GM18517 (cell line): ENCODE measurements at regions not wholly inside any gene's neighbourhood (a gene's known extent, or its start where the extent isn't known, plus 50 kb on each side); places are given as distances from the start of the nearest gene placed in this dataset.

Source experiments
- ATAC-seq: cut with Tn5 transposase; IDR thresholded peaks from one replicate; pipeline ENCODE4 v1.9.1; 2021; ENCODE audit warnings: mild to moderate bottlenecking, moderate library complexity; ENCODE audit not compliant: unreplicated experiment

DNA sequence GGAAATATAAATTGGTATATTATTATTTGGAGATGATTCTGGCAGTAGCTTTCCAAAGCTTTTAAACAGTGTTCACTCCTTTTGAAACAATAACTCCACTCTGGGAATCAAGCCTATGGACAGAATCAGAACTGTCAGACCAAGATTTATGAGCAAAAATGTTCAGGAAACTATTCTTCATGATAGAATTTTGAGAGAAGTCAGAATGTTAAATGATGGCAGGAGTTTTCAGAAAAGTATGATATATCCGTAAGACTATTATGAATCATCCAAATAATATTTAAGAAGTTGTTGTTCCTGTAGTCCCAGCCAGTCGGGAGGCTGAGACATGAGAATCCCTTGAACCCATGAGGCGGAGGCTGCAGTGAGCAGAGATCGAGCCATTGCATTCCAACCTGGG, 50.5 kb upstream of the ADGRG2 start:
- no peak for ATAC-seq

DNA sequence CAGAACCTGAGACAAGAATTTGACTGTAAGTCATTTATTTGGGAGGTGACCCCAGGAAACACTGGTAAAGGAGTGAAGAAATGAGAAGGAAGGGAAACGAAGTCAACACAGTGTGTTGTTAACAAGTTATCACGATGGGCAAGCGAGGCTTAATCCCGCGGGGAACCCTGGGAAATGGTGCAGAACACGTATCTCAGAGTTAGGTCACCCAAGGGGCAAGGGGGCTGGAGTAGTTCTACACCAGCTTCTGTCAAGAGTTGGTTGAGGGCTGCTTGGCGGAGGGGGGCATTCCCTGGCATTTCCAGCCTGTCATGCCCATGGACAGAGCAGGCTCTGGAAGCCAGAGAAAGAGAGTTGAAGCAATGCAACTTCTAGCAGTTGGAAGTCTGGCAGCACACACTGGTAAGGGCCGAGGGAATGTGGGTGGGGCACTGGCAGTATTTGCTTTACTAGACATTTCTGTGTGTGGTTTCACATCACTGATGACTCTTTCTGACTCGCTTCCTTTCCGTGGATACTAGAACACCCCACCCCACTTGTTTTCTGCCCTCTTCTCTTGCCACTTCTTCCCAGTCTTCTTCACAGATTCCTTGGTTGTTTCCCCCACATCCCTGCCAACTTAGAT, 52.2 kb upstream of the ADGRG2 start:
- ATAC-seq = no peak

DNA sequence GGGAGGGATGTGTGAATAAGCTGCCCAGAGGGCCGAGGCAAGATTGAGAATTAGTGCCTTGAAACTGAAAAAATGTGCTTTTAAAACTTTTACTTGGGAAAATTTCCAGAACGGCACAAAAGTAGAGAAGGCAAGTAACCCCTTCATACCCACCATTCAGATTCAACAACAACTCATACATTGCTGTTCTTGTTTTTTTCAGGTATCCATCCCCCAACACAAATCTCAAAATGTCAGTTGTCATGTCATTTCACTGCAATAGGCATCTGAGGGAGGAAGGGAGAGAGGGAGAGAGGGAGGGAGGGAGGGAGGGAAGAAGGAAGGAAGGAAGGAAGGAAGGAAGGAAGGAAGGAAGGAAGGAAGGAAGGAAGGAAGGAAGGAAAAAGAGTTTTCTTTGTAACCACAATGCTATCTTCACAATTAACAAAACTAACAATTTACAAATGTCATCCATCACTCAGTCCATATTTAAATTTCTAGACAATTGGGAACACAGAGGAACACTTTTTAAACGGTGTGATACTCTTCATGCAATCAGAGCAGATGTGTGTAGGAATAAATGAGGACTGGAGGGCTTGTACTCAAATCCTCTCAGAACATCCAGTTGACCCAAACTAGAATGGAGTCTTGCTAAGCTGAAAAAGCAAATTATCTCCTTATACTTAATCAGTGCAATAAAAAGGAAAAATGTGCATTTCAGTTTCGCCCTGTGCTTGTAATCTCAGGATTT, 54.8 kb upstream of the ADGRG2 start:
- no peak for ATAC-seq

DNA sequence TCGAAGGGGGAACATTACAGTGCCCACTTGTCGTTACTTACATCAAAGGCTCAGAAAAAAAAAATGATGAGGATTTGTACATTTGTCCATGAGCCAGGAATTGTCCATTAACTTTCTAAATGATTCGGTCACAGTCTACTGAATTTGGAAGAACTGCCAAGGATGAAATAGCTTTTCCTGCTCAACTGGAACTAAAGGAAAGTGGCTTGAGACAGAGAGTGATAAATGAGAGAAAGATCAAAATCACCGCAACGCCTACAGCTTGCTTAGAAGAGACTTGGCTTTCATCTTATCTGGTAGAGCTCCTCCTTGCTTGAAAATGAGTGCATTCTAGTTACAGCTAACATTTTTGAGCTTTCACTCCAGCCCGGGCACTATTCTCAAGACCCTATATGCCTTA, 55.5 kb upstream of the ADGRG2 start:
- no peak for ATAC-seq

DNA sequence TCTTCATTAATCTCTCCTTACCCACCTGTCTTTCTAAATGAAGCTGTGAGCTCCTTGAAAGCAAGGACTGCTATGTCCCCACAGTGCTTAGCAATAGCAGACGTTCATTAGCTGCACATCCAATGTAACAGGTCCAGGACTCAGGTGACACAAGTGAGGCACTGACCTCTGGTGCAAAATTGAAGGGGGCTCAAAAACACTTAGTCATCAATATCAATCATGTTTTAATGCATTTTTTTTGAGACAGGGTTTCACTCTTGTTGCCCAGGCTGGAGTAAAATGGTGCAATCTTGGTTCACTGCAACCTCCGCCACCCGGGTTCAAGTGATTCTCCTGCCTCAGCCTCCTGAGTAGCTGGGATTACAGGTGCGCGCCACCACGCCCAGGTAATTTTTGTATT, 56.1 kb upstream of the ADGRG2 start:
- ATAC-seq = no peak

DNA sequence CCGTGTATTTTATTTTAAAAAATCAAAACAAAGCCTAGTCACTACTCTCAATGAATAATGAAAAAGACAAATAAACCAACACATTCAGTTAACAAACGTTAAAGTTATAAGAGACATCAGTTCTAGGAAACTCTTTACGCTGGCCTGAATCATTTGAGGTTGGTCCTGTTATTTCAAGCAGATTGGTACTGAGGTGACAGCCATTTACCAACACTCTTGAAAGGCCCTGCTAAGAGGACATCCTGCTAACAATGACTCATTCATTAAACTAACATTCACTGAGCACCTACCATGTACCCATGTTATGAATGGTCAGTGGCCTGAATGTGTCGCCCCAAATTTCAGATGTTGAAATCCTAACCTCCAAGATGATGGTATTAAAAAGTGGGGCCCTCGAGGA, 57.1 kb upstream of the ADGRG2 start:
- ATAC-seq = no peak

DNA sequence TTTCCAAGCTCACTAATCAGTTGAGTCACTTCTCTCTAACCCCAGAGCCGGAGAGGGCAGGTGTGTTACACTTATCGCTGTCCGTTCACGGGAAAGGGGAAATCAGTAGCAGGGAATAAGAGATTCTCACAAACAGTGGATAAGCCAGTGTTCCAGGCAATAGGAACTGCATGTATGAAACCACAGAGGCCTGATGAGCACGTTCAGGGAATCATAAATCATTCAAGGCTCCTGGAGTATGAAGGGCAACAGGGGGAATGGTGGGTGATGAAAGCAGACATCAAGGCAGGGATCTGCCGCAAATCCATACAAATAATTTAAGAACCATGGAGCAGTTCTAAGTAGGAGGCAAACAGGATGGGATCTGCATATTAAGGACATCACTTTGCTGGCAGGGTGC, 59.1 kb upstream of the ADGRG2 start:
- ATAC-seq = no peak

DNA sequence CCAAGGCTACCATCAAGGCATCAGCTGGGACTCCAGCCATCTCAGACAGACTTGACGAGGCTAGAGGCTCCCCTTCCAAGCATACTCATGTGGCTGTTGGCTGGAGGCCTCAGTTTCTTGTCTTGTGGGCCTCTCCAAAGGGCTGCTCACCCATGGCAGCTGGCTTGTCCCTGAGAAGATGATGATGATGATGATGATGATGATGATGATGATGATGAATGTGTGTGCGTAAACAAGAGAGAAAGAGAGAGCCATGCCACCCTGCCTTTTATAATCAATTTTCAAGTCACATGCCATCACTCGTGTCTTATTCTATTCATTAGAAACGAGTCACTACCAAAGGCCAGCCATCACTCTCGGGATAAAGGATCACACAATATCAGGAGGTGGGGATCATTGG, 60.5 kb upstream of the ADGRG2 start:
- no peak for ATAC-seq

DNA sequence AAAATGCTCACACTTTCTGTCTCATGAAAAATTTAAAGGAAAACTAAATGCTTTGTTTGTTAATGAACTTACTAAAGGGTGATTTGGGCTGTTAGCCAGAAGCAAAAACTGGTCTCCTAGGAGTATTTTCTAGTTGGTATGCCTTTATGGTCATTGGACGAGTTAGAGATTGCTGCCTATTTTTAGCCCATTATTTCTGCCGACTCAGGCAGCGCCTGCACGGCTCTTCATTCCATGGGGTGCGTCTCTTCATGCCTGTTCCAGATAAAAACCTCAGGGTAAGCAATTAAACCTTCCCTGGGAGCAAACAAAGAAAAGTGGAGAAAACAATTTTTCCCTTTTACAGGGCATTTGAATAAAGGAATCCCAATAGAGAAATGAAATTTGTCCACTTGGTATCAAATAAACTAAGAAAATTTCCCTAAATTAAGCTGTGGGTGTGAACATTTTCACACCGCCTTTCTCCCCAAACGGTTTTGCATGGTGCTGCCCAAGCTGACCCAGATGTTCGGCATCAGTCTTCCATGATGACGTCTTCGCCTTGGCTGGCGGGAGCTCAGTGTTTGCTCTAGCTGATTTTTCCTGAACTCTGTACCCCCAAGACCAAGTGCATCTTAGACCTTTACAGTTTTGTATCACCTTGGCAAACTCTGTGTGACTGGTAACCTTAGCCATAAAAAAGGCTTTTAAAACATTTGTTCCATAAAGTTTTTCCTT, 61.7 kb upstream of the ADGRG2 start:
- no peak for ATAC-seq

DNA sequence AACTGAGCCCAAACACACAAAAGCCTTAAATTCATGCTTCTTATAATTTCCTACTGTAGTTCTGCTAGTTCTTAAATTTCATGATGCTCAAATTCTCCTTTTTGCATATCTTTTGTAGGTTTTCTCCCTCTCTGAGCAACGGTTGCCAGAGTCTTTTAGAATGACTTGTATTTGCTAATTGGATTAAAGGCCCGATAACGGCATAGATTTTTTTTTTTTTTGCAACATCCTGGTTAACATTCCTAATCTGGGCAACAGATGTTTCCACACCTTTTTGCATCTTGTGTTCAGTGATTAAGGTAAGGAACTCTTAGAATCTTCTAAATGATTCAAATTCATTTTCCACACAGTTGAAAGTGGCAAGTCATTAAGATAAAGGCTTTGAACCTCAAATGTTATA, 66.3 kb upstream of the ADGRG2 start:
- no peak for ATAC-seq

DNA sequence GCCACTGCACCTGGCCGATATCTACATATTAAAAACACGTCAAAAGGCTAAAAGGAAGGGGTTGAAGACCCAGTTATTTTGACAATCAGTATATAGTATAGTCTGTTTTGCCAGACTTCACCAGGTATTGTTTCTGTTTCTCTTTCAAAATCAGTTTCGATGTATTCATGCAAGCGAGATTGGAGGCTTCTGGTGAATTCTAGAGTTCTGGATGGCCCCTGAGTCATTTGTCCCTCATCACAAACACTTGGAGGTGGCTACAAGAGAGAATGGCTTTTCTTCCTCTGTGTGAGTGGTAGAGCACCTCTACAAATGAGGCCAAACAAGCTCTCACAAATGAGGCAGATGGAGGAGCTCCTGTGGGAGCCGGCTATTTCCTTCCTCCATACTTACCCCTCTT, 68.6 kb upstream of the ADGRG2 start:
- ATAC-seq = no peak

DNA sequence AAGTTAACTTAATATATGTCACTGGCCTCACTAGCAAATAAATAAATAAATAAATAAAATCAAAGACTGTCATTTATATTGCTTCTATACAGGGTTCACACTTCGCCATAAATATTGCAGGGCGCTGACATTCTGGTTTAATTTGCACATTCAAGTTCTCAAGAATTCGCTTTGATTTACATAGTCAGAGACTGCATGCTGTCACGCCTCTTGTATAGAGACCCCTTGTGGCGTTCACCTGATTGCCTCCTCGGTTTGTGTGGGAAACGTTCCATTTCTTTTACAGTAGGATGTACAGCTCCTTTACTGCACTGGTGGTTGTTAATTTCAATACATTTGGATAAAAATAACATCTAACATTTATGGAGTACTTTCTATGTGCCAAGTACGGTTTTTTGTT, 71.3 kb upstream of the ADGRG2 start:
- no peak for ATAC-seq

DNA sequence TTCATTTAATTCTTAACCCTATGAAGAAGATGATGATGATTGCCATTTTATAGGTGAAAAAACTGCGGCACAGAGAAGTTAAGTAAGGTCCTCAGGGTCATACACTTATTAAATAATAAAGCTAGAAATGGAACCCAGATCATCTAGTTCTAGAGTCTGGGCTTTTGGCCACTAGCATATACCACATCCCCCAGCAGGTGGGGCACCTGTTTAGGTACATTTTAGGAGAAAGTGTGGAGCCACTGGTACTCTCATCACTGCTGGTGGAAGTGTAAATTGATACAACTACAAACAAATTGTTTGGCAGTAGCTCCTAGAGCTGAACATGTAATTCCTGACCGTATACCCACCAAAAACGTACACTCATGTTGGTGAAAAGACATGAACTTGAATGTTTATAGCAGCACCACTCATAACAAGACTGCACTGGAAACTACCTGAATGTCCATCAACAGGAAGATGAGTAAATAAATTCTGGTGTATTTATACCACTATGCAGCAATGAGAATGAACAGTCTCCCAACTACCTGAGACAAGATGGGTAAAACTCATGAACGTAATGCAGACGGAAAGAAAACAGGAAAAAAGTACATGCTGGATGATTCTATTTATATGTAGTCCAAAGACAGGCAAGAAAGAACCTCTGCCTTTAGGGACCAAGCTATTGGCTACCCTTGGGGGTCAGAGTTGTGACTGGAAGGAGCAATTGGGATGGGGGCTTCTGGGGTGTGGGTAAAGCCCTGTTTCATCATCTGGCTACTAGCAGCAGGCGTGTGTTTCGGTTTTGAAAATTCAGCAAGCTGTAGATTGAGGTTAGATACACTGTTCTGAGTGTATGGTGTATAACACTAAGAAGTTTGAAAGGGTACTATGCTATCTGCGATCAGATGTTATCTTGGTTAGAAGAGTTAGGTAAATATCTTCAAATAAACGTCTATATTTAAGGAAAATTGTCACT, 72.3 kb upstream of the ADGRG2 start:
- ATAC-seq = peak; percentile 55

DNA sequence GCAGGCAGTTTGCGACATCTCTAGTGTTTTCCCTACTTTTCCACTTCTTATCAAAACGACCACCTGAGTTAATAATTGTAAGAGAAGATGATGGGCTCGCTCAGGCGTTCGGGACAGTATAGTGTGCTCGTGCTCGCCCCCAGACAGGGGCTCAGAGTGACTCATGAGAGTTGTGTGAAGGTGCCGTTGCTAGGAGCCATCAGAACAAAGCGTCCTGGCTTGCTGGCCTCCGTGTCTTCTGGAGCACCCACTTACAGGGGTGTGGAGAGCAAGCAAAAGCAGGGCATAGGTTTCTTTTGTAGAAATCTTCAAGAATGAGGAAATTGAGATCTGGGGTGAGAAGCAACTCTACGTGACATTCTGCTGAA, 73.0 kb upstream of the ADGRG2 start:
- ATAC-seq = no peak

DNA sequence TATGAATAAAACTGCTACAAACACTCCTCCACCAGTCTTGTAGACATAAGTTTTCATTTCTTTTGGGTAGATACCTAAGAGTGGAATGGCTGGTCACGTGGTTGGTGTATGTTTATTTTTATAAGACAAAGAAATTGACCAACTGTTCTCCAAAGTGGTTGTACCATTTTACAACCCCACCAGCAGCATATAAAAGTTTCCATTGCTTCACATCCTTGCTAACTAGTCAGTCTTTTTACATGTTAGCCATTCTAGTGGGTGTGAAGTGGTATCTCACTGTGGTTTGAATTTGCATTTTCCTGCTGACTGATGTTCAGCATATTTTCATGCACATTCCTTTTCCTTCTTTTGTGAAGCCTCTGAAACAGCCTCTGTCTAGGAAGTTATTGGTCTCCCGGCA, 76.2 kb upstream of the ADGRG2 start:
- no peak for ATAC-seq

DNA sequence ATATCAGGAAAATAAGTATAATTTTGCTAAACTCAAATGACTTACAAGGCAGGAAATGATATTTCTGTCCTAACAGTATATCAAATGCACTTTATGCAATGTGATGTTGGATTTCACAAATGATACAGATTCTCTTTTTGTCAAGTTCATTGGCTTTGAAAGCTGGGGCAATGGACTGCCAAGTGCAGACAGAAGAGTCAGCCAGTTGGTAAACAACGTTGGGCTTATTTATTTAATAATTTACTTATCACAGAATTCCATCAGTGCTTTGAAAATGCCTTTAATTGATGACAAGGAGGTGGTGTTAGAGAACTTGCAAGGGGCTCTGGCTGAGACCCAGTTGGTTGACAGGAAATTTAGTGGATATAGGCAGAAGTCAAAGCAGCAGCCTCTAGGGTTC, 79.9 kb upstream of the ADGRG2 start:
- ATAC-seq = no peak

DNA sequence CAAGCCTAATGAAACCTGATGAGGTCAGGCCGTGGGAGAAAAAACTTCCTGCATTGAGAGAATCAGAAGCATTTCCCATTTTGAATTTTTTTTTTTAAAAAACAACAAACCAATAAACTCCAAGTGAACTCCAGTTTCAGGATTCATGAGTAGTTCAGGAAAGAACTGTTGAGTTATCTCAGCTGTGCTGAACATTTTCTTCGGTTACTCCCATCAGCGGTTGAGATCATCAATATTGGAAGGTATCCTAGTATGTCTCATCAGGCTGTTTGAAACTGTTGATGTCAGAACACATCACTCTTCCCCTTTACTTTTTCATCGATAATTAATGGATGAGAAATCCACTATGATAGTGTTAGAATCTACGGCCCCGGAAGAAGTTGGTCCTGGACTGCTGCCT, 82.4 kb upstream of the ADGRG2 start:
- no peak for ATAC-seq

DNA sequence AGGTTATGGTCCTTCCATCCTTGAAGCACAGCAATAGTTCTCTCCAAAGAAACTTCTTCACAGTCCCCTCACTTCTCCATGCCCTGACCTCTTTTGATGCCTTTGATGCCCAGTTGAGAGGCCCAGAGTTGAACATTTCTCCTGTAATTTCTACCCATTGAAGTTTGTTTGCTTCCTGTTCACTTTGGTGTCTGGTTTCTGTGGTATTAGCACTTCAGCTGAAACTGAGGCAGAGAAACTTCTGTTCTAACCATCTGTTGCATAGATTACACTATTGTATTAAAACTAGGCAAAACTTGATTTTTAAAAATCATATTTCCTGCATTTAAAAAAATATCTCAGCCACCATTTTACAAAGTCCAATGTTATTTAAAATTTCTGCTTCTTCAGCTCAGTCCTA, 89.8 kb upstream of the ADGRG2 start:
- no peak for ATAC-seq

DNA sequence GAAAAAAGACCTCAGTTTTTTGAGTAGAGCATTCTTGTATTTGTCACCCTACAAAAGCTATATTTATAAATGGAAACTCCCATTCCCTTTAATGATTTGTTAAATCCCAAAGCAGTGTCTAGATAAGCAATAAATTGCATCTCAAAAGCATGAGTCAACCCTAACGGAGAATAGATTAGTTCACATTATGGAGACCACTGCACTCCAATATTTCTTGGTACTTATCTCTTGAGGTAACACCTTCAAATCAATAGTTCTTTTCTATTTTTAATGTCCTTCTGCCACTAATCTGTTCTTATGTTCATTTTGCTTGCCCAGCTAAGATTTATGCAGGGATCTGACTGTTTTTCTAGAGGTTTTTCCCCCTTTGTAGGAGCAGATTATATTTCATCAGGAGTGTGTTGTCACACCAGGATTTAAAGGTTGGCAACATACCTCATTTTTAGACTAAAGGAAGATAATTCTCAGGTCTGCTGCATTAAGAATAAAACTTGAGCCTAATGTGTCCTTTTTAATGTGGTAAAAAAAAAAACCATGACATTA, 91.4 kb upstream of the ADGRG2 start:
- no peak for ATAC-seq

DNA sequence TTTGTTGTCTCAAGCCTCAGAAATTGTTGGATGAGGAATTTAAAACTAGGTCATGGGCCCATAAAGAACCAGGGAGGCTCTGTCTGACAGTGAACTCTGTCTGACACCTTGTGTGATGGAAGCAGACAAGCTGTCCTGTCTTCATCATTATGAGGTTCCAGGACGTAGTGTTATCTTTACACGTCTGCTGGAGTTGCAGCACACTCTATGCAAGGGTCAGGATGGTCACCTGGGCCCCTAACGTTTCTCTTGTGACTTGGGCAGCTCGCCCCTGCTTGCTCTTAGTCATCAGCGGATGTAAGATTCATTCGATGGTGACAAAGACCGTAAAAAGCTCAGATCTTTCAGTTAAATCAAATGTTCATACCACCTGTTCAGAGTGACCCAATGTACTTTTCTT, 92.0 kb upstream of the ADGRG2 start:
- ATAC-seq = no peak

DNA sequence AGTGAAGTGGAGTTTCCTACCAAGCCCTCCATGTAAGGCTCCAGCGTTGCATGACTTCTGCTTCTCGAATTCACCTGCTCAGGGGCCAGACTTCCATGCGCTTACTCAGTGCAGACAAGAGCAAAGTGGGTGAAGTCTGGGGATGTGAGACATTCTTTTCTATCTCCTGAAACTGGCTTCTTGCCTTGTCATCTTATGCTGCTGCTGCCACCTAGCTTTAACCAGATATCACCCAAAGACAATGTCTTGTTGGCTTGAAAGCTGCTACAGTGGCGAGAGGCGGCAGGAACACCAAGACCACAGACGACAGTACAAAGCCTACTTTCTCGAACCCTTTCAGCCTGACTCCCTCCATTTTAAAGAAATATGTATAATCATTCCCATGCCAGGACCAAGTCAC, 103.6 kb upstream of the ADGRG2 start:
- ATAC-seq = no peak
